ENCODE measurements at regions not wholly inside any gene's neighbourhood (a gene's known extent, or its start where the extent isn't known, plus 50 kb on each side); places are given as distances from the start of the nearest gene placed in this dataset.

GRCh38 chr4:154078504-154079350 lies 289.8 kb upstream of the SFRP2 start:
- H3K27me3 ChIP-seq (ENCODE audit: control insufficient read depth in 3 of 3, insufficient read depth in 3 of 3, low read length in 3 of 3) = no peaks in the 10 kb centered on the region
- H3K4me3 ChIP-seq (ENCODE audit: low read depth in 1 of 3, low read length in 3 of 3) = no peak overlapping the region
- H3K9me3 ChIP-seq (ENCODE audit: control insufficient read depth in 2 of 2, insufficient read depth in 1 of 2, low read depth in 1 of 2, low read length in 1 of 2) = no peaks in the 10 kb centered on the region
- no peaks in the 10 kb centered on the region for H3K4me1 ChIP-seq (ENCODE audit: control insufficient read depth in 3 of 3, insufficient read depth in 2 of 3, low read depth in 1 of 3, low read length in 2 of 3)
- 72 to 78% (median 75%) methylated on average over 8 of the region's 8 CpGs for WGBS, 3 donors
- DNase-seq = no peak
- no peak overlapping the region for H3K27ac ChIP-seq (ENCODE audit: low read depth in 1 of 3, low read length in 2 of 3)
- H3K36me3 ChIP-seq (ENCODE audit: control insufficient read depth in 3 of 3, insufficient read depth in 2 of 3, low read depth in 1 of 3, low read length in 3 of 3) = no peaks in the 10 kb centered on the region
- FAIRE-seq = no peak

DNA sequence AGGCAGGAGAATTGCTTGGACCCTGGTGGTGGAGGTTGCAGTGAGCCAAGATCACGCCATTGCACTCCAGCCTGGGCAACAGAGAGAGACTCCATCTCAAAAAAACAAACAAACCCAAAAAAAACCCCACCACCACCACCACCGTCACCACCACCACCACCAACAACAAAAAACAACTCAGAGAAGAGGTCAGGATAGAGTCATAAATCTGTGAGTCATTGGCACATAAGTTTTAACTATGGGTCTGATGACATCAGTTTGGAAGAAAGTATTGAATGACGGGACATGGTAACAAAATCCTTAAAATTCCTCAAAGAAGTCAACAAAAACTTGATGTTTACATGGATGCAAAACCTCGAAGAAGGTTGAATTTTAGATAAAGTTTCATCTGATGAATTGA lies 288.0 kb upstream of the SFRP2 start:
- DNase-seq (no peak), FAIRE-seq (no peak)
- Histone ChIP-seq H3K27ac (ENCODE audit: low read depth in 1 of 3, low read length in 2 of 3) (no peak overlapping the region), H3K36me3 (ENCODE audit: control insufficient read depth in 3 of 3, insufficient read depth in 2 of 3, low read depth in 1 of 3, low read length in 3 of 3) (no peaks in the 10 kb centered on the region), H3K4me3 (ENCODE audit: low read depth in 1 of 3, low read length in 3 of 3) (no peak overlapping the region), H3K9me3 (ENCODE audit: control insufficient read depth in 2 of 2, insufficient read depth in 1 of 2, low read depth in 1 of 2, low read length in 1 of 2) (no peaks in the 10 kb centered on the region), H3K27me3 (ENCODE audit: control insufficient read depth in 3 of 3, insufficient read depth in 3 of 3, low read length in 3 of 3) (no peaks in the 10 kb centered on the region), H3K4me1 (ENCODE audit: control insufficient read depth in 3 of 3, insufficient read depth in 2 of 3, low read depth in 1 of 3, low read length in 2 of 3) (no peaks in the 10 kb centered on the region)
- 55 to 81% (median 61%) methylated on average over 4 of the region's 4 CpGs for WGBS, 3 donors

GRCh38 chr4:154073107-154073822 lies 284.4 kb upstream of the SFRP2 start:
- H3K27me3 ChIP-seq (ENCODE audit: control insufficient read depth in 3 of 3, insufficient read depth in 3 of 3, low read length in 3 of 3) = no peaks in the 10 kb centered on the region
- no peaks in the 10 kb centered on the region for H3K36me3 ChIP-seq (ENCODE audit: control insufficient read depth in 3 of 3, insufficient read depth in 2 of 3, low read depth in 1 of 3, low read length in 3 of 3)
- no peaks in the 10 kb centered on the region for H3K9me3 ChIP-seq (ENCODE audit: control insufficient read depth in 2 of 2, insufficient read depth in 1 of 2, low read depth in 1 of 2, low read length in 1 of 2)
- H3K4me1 ChIP-seq (ENCODE audit: control insufficient read depth in 3 of 3, insufficient read depth in 2 of 3, low read depth in 1 of 3, low read length in 2 of 3) = no peaks in the 10 kb centered on the region
- DNase-seq (no peak), FAIRE-seq (no peak)
- 41 to 67% (median 41%) methylated on average over 4 of the region's 4 CpGs for WGBS, 3 donors
- H3K27ac ChIP-seq (ENCODE audit: low read depth in 1 of 3, low read length in 2 of 3) = no peak overlapping the region
- H3K4me3 ChIP-seq (ENCODE audit: low read depth in 1 of 3, low read length in 3 of 3) = no peak overlapping the region

DNA sequence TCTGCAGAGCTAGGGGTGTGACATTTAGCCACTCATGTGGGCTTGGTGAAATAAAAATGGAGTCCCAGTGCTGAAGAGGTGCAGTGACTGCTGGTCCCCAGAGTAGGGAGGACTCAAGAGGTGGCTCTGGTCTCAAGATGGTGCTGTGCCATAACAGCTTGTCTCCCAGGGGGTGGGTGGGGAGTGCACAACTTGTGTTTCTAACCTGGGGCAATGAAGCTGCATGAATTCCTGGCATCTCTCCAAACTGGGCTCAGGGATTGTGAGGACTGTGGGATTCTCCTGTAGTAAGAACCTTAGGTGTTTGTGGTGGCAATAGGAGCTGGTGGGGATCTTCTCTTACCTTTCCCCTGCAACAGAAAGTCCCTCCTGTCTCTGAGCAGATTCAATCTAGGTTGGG lies 278.9 kb upstream of the SFRP2 start:
- no peak for FAIRE-seq
- Histone ChIP-seq H3K4me3 (ENCODE audit: low read depth in 1 of 3, low read length in 3 of 3) (no peak overlapping the region), H3K4me1 (ENCODE audit: control insufficient read depth in 3 of 3, insufficient read depth in 2 of 3, low read depth in 1 of 3, low read length in 2 of 3) (no peaks in the 10 kb centered on the region), H3K27me3 (ENCODE audit: control insufficient read depth in 3 of 3, insufficient read depth in 3 of 3, low read length in 3 of 3) (no peaks in the 10 kb centered on the region), H3K36me3 (ENCODE audit: control insufficient read depth in 3 of 3, insufficient read depth in 2 of 3, low read depth in 1 of 3, low read length in 3 of 3) (no peaks in the 10 kb centered on the region), H3K27ac (ENCODE audit: low read depth in 1 of 3, low read length in 2 of 3) (no peak overlapping the region), H3K9me3 (ENCODE audit: control insufficient read depth in 2 of 2, insufficient read depth in 1 of 2, low read depth in 1 of 2, low read length in 1 of 2) (peaks cover 0 to 27% of the 10 kb centered on the region in 2 donors)
- DNase-seq = no peak

GRCh38 chr4:154065368-154065767 lies 276.5 kb upstream of the SFRP2 start:
- FAIRE-seq = no peak
- no peaks in the 10 kb centered on the region for H3K27me3 ChIP-seq (ENCODE audit: control insufficient read depth in 3 of 3, insufficient read depth in 3 of 3, low read length in 3 of 3)
- DNase-seq = no peak
- no peak overlapping the region for H3K4me3 ChIP-seq (ENCODE audit: low read depth in 1 of 3, low read length in 3 of 3)
- no peak overlapping the region for H3K27ac ChIP-seq (ENCODE audit: low read depth in 1 of 3, low read length in 2 of 3)
- no peaks in the 10 kb centered on the region for H3K36me3 ChIP-seq (ENCODE audit: control insufficient read depth in 3 of 3, insufficient read depth in 2 of 3, low read depth in 1 of 3, low read length in 3 of 3)
- no peaks in the 10 kb centered on the region for H3K4me1 ChIP-seq (ENCODE audit: control insufficient read depth in 3 of 3, insufficient read depth in 2 of 3, low read depth in 1 of 3, low read length in 2 of 3)
- peaks cover 0 to 35% of the 10 kb centered on the region in 2 donors for H3K9me3 ChIP-seq (ENCODE audit: control insufficient read depth in 2 of 2, insufficient read depth in 1 of 2, low read depth in 1 of 2, low read length in 1 of 2)

GRCh38 chr4:154064244-154064643 lies 275.4 kb upstream of the SFRP2 start:
- WGBS, 3 donors = 18 to 47% (median 45%) methylated on average over 1 of the region's 1 CpG
- H3K27me3 ChIP-seq (ENCODE audit: control insufficient read depth in 3 of 3, insufficient read depth in 3 of 3, low read length in 3 of 3) = no peaks in the 10 kb centered on the region
- H3K4me3 ChIP-seq (ENCODE audit: low read depth in 1 of 3, low read length in 3 of 3) = no peak overlapping the region
- peaks cover 0 to 37% of the 10 kb centered on the region in 2 donors for H3K9me3 ChIP-seq (ENCODE audit: control insufficient read depth in 2 of 2, insufficient read depth in 1 of 2, low read depth in 1 of 2, low read length in 1 of 2)
- H3K36me3 ChIP-seq (ENCODE audit: control insufficient read depth in 3 of 3, insufficient read depth in 2 of 3, low read depth in 1 of 3, low read length in 3 of 3) = no peaks in the 10 kb centered on the region
- no peaks in the 10 kb centered on the region for H3K4me1 ChIP-seq (ENCODE audit: control insufficient read depth in 3 of 3, insufficient read depth in 2 of 3, low read depth in 1 of 3, low read length in 2 of 3)
- no peak overlapping the region for H3K27ac ChIP-seq (ENCODE audit: low read depth in 1 of 3, low read length in 2 of 3)
- no peak for FAIRE-seq
- DNase-seq = no peak

DNA sequence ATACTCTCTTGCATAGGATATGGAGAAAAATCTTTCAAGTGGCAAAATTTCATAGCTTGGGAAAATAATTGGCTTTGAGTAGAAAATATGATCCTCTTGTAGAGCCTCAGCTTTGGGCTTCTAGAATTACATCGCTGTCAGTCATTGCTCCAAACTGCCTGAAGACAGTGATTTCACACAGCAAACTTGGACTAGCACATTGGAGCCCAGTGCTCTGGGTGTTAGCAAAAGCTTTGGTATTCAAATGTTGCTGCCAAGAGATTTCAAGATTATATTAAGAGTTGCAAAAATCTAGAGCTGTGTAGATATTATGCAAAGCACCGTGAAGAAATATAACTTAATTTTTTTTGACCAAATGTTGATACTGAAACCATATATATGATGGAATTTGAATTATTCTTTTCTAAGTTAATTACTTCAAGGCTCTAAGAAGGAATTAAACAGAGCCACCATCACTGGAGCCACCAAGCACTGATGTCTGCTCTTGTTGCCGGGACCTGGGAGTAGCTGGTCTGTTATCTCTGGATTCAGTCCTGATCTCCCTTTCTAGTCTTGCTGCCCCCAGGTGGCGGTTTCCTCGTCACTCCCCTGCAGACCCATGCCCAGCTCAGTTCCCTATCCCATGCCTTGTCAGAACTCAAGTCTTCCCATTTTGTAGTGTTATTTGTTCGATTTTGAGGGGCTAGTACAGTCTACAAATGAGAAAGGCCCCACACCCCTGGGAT lies 260.7 kb upstream of the SFRP2 start:
- Histone ChIP-seq H3K36me3 (ENCODE audit: control insufficient read depth in 3 of 3, insufficient read depth in 2 of 3, low read depth in 1 of 3, low read length in 3 of 3) (no peaks in the 10 kb centered on the region), H3K4me1 (ENCODE audit: control insufficient read depth in 3 of 3, insufficient read depth in 2 of 3, low read depth in 1 of 3, low read length in 2 of 3) (no peaks in the 10 kb centered on the region), H3K27ac (ENCODE audit: low read depth in 1 of 3, low read length in 2 of 3) (no peak overlapping the region), H3K9me3 (ENCODE audit: control insufficient read depth in 2 of 2, insufficient read depth in 1 of 2, low read depth in 1 of 2, low read length in 1 of 2) (no peaks in the 10 kb centered on the region), H3K4me3 (ENCODE audit: low read depth in 1 of 3, low read length in 3 of 3) (no peak overlapping the region), H3K27me3 (ENCODE audit: control insufficient read depth in 3 of 3, insufficient read depth in 3 of 3, low read length in 3 of 3) (no peaks in the 10 kb centered on the region)
- DNase-seq (peak in 1 of 2 donors; percentile 9), FAIRE-seq (no peak)
- WGBS, 3 donors = 42 to 53% (median 49%) methylated on average over 6 of the region's 6 CpGs

- FAIRE-seq (no peak), DNase-seq (no peak)
- no peaks in the 10 kb centered on the region for H3K27me3 ChIP-seq (ENCODE audit: control insufficient read depth in 3 of 3, insufficient read depth in 3 of 3, low read length in 3 of 3)
- H3K4me1 ChIP-seq (ENCODE audit: control insufficient read depth in 3 of 3, insufficient read depth in 2 of 3, low read depth in 1 of 3, low read length in 2 of 3) = no peaks in the 10 kb centered on the region
- H3K36me3 ChIP-seq (ENCODE audit: control insufficient read depth in 3 of 3, insufficient read depth in 2 of 3, low read depth in 1 of 3, low read length in 3 of 3) = no peaks in the 10 kb centered on the region
- no peak overlapping the region for H3K27ac ChIP-seq (ENCODE audit: low read depth in 1 of 3, low read length in 2 of 3)
- H3K4me3 ChIP-seq (ENCODE audit: low read depth in 1 of 3, low read length in 3 of 3) = no peak overlapping the region
- 79 to 90% (median 81%) methylated on average over 1 of the region's 1 CpG for WGBS, 3 donors
- H3K9me3 ChIP-seq (ENCODE audit: control insufficient read depth in 2 of 2, insufficient read depth in 1 of 2, low read depth in 1 of 2, low read length in 1 of 2) = no peaks in the 10 kb centered on the region
Observed at GRCh38 chr4:154047733-154048132, 258.9 kb upstream of the SFRP2 start.

All from small intestine (tissue), 7 donors.